Mammary epithelial cell (primary cell): ENCODE measurements at regions not wholly inside any gene's neighbourhood (a gene's known extent, or its start where the extent isn't known, plus 50 kb on each side); places are given as distances from the start of the nearest gene placed in this dataset.

Experiments
- EZH2 ChIP-seq: IDR thresholded peaks from 2 replicates; pipeline ENCODE4 v1.6.1; 2012; ENCODE audit warnings: low read length, inconsistent platforms, borderline replicate concordance
- TF ChIP-seq, protein P1 (sequence below), 2 donors: IDR thresholded peaks in 1 of 2; conservative IDR thresholded peaks in 1 of 2; 2 replicates each; pipeline ENCODE4 v1.5.1; 2011 to 2012; ENCODE audit warnings: inconsistent platforms in 2 of 2, low read length in 2 of 2, mild to moderate bottlenecking in 2 of 2, control low read depth in 1 of 2, low read depth in 1 of 2; ENCODE audit not compliant: insufficient read depth in 1 of 2; ENCODE audit errors: extremely low read depth in 1 of 2

DNA sequence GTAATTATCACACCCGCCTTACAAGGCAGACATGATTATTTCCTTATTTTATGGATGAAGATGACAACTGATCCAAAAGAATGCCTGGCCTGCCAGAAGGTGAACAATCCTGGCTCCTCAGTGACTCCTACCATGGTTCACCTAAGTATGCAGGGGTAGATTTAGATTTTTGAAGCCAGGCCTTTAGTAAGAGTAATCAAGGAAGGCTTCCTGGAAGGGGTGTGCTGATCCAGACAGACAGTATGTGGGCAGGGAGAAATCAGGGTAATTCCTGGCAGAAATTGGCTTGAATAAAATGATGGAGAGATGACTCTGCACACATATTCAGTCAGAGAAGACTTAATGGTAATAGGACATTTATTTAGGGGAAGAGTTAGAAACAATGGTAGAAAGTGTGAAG lies 637.7 kb upstream of the FANCL start:
- TF ChIP-seq, protein P1, sequence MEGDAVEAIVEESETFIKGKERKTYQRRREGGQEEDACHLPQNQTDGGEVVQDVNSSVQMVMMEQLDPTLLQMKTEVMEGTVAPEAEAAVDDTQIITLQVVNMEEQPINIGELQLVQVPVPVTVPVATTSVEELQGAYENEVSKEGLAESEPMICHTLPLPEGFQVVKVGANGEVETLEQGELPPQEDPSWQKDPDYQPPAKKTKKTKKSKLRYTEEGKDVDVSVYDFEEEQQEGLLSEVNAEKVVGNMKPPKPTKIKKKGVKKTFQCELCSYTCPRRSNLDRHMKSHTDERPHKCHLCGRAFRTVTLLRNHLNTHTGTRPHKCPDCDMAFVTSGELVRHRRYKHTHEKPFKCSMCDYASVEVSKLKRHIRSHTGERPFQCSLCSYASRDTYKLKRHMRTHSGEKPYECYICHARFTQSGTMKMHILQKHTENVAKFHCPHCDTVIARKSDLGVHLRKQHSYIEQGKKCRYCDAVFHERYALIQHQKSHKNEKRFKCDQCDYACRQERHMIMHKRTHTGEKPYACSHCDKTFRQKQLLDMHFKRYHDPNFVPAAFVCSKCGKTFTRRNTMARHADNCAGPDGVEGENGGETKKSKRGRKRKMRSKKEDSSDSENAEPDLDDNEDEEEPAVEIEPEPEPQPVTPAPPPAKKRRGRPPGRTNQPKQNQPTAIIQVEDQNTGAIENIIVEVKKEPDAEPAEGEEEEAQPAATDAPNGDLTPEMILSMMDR (conservative IDR thresholded peaks at IDR 0.05 in 1 of 2, IDR thresholded peaks at IDR 0.05 in 1 of 2; ENCODE audit: extremely low read depth in 1 of 2, insufficient read depth in 1 of 2, low read depth in 1 of 2, low read length in 2 of 2) = no peak
- no peak for TF ChIP-seq EZH2
